GM18507 (cell line): ENCODE measurements at regions not wholly inside any gene's neighbourhood (a gene's known extent, or its start where the extent isn't known, plus 50 kb on each side); places are given as distances from the start of the nearest gene placed in this dataset.

ENCODE experiments used
- DNase-seq: peaks from one replicate; pipeline ENCODE4 v3.0.0; 2011; ENCODE audit warnings: low read depth; ENCODE audit not compliant: insufficient read length; ENCODE audit errors: extremely low spot score
- FAIRE-seq: peaks from 2 replicates; lab custom pipeline; 2011; peaks lifted over from hg19 to GRCh38; lab: Jason Lieb, UNC

- no peak for DNase-seq
Observed at GRCh38 chr5:173716058-173716682, 99.7 kb upstream of the BOD1 start.

GRCh38 chr5:173717959-173718358, 101.5 kb upstream of the BOD1 start:
- DNase-seq (no peak), FAIRE-seq (no peak)

More at GRCh38 chr5:173716058-173716682, 99.7 kb upstream of the BOD1 start:
- FAIRE-seq = no peak

- DNase-seq = no peak
- FAIRE-seq = no peak
Observed at GRCh38 chr5:173718469-173718868, 102.0 kb upstream of the BOD1 start.

GRCh38 chr5:173719731-173720082, 103.3 kb upstream of the BOD1 start:
- DNase-seq (no peak), FAIRE-seq (no peak)

GRCh38 chr5:173720286-173720952, 104.0 kb upstream of the BOD1 start:
- no peak for DNase-seq
- no peak for FAIRE-seq

- no peak for DNase-seq
- no peak for FAIRE-seq
Observed at GRCh38 chr5:173720953-173721600, 104.6 kb upstream of the BOD1 start.

GRCh38 chr5:173721601-173722232, 105.3 kb upstream of the BOD1 start:
- DNase-seq = no peak
- FAIRE-seq = no peak

GRCh38 chr5:173726846-173727557, 110.6 kb upstream of the BOD1 start:
- DNase-seq = no peak
- no peak for FAIRE-seq

- no peak for DNase-seq
- no peak for FAIRE-seq
Observed at GRCh38 chr5:173727839-173728778, 111.7 kb upstream of the BOD1 start.

- no peak for FAIRE-seq
- DNase-seq = no peak
Observed at GRCh38 chr5:173729079-173729765, 112.8 kb upstream of the BOD1 start.

- FAIRE-seq (no peak), DNase-seq (no peak)
Observed at GRCh38 chr5:173730632-173731298, 114.3 kb upstream of the BOD1 start.

GRCh38 chr5:173733021-173733420, 116.6 kb upstream of the BOD1 start:
- no peak for FAIRE-seq
- no peak for DNase-seq

GRCh38 chr5:173733425-173733824, 117.0 kb upstream of the BOD1 start:
- DNase-seq (no peak), FAIRE-seq (no peak)

- DNase-seq = peak; percentile 53
- FAIRE-seq = peak; percentile 86
Observed at GRCh38 chr5:173733831-173734501, 117.5 kb upstream of the BOD1 start.

GRCh38 chr5:173734716-173735115, 118.3 kb upstream of the BOD1 start:
- FAIRE-seq = no peak
- DNase-seq = no peak

- FAIRE-seq (no peak), DNase-seq (no peak)
Observed at GRCh38 chr5:173735184-173735583, 118.7 kb upstream of the BOD1 start.

GRCh38 chr5:173735691-173736090, 119.2 kb upstream of the BOD1 start:
- DNase-seq (no peak), FAIRE-seq (no peak)
